Liver (tissue), 3 donors: ENCODE measurements at regions not wholly inside any gene's neighbourhood (a gene's known extent, or its start where the extent isn't known, plus 50 kb on each side); places are given as distances from the start of the nearest gene placed in this dataset.

ENCODE experiments used
- GABPA ChIP-seq, 2 donors: IDR thresholded peaks in 1 of 2; conservative IDR thresholded peaks in 1 of 2; 2 replicates each; pipeline ENCODE4 v1.6.1; 2016; ENCODE audit warnings: antibody characterized with exemption in 2 of 2, mild to moderate bottlenecking in 1 of 2, moderate library complexity in 1 of 2
- JUND ChIP-seq, 2 donors: IDR thresholded peaks; 2 replicates each; pipeline ENCODE4 v1.6.1; 2016; ENCODE audit warnings: antibody characterized with exemption in 2 of 2
- MAX ChIP-seq: IDR thresholded peaks from 2 replicates; pipeline ENCODE4 v1.6.1; 2016; ENCODE audit warnings: antibody characterized with exemption
- TAF1 ChIP-seq: conservative IDR thresholded peaks from 2 replicates; pipeline ENCODE4 v1.6.1; 2016; ENCODE audit warnings: antibody characterized with exemption, mild to moderate bottlenecking
- YY1 ChIP-seq: IDR thresholded peaks from 2 replicates; pipeline ENCODE4 v1.6.1; 2016; ENCODE audit warnings: antibody characterized with exemption, mild to moderate bottlenecking
- TF ChIP-seq, protein P1 (sequence below): fragments of 150-350 bp; IDR thresholded peaks from 2 replicates; pipeline ENCODE4 v1.5.1; 2017; ENCODE audit warnings: improper control_type of control experiment, low read depth, low read length; ENCODE audit not compliant: missing input control
- TF ChIP-seq, protein P2 (sequence below): IDR thresholded peaks from 2 replicates; pipeline ENCODE4 v1.6.1; 2016; ENCODE audit warnings: antibody characterized with exemption
- donor health status: healthy.
- donor health status: healthy.

DNA sequence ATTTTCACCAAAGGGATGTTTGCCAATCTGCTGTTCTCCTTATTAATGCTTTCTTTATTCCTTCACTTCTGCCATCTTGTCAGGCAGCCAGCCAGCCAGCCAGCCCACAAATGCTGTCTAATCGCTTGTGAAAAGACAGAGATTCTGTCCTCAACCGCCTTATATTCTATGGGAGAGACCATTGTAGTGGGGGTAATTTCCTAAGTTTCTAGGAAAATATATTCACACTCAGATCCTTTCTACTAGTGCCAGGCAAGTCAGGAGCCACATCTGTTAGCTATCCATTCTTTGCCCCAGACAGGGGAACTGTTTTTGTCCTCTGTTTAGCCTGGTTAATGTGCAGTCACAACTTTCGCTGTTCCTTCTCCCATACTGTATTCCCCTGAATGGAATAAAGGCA, 1023.1 kb downstream of the ADGRL2 start:
- TF ChIP-seq, protein P1, sequence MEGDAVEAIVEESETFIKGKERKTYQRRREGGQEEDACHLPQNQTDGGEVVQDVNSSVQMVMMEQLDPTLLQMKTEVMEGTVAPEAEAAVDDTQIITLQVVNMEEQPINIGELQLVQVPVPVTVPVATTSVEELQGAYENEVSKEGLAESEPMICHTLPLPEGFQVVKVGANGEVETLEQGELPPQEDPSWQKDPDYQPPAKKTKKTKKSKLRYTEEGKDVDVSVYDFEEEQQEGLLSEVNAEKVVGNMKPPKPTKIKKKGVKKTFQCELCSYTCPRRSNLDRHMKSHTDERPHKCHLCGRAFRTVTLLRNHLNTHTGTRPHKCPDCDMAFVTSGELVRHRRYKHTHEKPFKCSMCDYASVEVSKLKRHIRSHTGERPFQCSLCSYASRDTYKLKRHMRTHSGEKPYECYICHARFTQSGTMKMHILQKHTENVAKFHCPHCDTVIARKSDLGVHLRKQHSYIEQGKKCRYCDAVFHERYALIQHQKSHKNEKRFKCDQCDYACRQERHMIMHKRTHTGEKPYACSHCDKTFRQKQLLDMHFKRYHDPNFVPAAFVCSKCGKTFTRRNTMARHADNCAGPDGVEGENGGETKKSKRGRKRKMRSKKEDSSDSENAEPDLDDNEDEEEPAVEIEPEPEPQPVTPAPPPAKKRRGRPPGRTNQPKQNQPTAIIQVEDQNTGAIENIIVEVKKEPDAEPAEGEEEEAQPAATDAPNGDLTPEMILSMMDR: no peak
- TF ChIP-seq MAX (no peak), YY1 (no peak), JUND (IDR thresholded peaks at IDR 0.05) (no peak), TAF1 (no peak), GABPA (IDR thresholded peaks at IDR 0.05 in 1 of 2, conservative IDR thresholded peaks at IDR 0.05 in 1 of 2) (no peak)
- TF ChIP-seq, protein P2, sequence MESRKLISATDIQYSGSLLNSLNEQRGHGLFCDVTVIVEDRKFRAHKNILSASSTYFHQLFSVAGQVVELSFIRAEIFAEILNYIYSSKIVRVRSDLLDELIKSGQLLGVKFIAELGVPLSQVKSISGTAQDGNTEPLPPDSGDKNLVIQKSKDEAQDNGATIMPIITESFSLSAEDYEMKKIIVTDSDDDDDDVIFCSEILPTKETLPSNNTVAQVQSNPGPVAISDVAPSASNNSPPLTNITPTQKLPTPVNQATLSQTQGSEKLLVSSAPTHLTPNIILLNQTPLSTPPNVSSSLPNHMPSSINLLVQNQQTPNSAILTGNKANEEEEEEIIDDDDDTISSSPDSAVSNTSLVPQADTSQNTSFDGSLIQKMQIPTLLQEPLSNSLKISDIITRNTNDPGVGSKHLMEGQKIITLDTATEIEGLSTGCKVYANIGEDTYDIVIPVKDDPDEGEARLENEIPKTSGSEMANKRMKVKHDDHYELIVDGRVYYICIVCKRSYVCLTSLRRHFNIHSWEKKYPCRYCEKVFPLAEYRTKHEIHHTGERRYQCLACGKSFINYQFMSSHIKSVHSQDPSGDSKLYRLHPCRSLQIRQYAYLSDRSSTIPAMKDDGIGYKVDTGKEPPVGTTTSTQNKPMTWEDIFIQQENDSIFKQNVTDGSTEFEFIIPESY: no peak
